ENCODE measurements at regions not wholly inside any gene's neighbourhood (a gene's known extent, or its start where the extent isn't known, plus 50 kb on each side); places are given as distances from the start of the nearest gene placed in this dataset.

DNA sequence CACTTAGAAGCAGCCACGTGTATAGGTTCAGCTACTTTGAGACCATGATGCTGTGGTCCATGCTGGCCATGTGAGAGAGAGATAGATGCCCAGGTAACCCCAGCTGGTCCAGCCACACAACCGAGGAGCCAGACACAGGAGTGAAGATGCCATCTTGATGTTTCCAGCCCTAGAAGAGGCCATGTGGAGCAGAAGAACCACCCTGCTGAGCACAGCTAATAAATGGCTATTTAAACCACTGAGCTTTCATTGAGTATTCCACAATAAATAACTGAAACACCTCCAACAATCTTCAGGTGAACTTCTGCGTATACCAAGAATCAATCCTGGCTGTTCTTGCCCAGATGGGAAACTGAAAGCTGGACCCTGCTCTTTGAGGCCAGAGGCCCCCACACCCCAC lies 84.0 kb upstream of the GSC start:
- Histone ChIP-seq H3K4me3 (ENCODE audit: low read depth in 1 of 2, low read length in 2 of 2) (no peak overlapping the region), H3K27me3 (ENCODE audit: low read depth, low read length) (no peaks in the 10 kb centered on the region), H3K36me3 (ENCODE audit: control insufficient read depth in 1 of 2, insufficient read depth in 2 of 2, low read length in 2 of 2) (no peaks in the 10 kb centered on the region), H3K9me3 (ENCODE audit: control insufficient read depth in 1 of 2, low read length in 2 of 2) (peaks cover 7 to 9% of the 10 kb centered on the region in 2 donors), H3K4me1 (ENCODE audit: control insufficient read depth in 1 of 2, insufficient read depth in 2 of 2, low read length in 2 of 2) (no peaks in the 10 kb centered on the region), H3K27ac (ENCODE audit: low read length) (no peak overlapping the region)

DNA sequence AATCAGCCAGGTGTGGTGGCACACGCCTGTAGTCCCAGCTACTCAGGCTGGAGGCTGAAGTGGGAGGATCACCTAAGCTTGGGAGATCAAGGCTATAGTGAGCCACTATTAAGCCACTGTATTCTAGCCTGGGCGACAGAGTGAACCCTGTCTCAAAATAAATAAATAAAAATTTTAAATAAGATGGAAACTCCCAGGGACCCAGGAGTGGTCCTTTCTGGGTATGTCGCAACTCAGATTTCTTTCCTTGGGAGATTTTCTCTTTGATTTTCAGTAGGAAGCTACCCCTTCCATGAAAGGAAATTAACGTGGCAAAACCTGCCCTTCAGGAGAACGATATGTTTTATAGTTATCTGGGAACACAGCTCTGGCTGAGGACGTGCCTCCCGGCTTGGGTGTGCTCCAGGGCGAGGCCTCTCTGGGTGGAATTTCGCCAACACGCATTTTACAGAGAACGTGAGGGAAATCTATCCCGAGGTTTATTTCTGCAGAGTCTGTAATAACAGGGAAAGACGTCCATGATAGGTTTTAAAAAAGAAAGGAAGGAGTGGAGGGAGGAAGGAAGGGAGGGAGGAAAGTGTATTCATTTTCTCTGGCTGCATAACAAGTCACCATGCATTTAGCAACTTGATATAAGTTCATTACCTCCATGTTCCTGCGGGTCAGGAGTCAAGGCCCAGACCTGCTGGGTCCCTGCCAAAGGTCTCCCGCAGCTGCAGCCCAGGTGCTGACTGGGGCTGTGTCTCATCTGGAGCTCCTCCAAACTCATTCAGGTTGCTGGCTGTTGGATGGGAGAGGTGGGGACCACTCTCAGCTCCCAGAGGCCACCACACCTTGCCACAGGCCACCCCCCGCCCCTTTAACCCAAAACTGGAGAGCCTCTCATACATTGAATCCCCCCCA lies 80.6 kb upstream of the GSC start:
- Histone ChIP-seq H3K27ac (ENCODE audit: low read length) (no peak overlapping the region), H3K4me1 (ENCODE audit: control insufficient read depth in 1 of 2, insufficient read depth in 2 of 2, low read length in 2 of 2) (no peaks in the 10 kb centered on the region), H3K9me3 (ENCODE audit: control insufficient read depth in 1 of 2, low read length in 2 of 2) (peaks cover 7 to 9% of the 10 kb centered on the region in 2 donors), H3K27me3 (ENCODE audit: low read depth, low read length) (no peaks in the 10 kb centered on the region), H3K36me3 (ENCODE audit: control insufficient read depth in 1 of 2, insufficient read depth in 2 of 2, low read length in 2 of 2) (no peaks in the 10 kb centered on the region), H3K4me3 (ENCODE audit: low read depth in 1 of 2, low read length in 2 of 2) (no peak overlapping the region)

DNA sequence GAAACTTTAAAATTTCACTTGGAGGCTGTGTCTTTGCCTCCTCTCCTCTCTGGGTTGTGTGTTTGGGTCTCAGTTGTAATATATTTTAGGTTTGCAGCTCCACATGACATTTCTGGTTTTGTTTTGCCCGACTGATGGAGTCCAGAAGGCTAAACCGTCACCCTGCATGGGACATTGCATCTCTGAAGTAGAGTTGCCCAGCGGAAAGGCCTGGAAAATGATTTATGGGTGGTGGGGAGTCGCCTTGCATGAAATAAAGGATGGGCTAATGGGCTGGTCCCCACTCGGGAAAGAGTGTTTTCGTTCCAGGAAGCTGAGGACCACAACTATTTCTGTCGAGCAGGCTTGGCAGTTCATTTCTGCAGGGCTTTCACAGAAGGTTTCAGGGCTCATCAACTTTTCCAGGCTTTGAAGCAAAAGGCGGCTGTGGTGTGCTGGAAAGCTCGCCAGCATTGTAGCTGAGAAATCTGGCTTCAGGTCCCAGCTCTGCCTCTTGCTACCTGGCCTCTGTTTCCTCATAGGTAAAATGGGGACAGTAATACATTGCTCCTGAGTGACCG lies 74.8 kb upstream of the GSC start:
- Histone ChIP-seq H3K27me3 (ENCODE audit: low read depth, low read length) (no peaks in the 10 kb centered on the region), H3K36me3 (ENCODE audit: control insufficient read depth in 1 of 2, insufficient read depth in 2 of 2, low read length in 2 of 2) (no peaks in the 10 kb centered on the region), H3K4me3 (ENCODE audit: low read depth in 1 of 2, low read length in 2 of 2) (no peak overlapping the region), H3K27ac (ENCODE audit: low read length) (no peak overlapping the region), H3K4me1 (ENCODE audit: control insufficient read depth in 1 of 2, insufficient read depth in 2 of 2, low read length in 2 of 2) (no peaks in the 10 kb centered on the region), H3K9me3 (ENCODE audit: control insufficient read depth in 1 of 2, low read length in 2 of 2) (no peaks in the 10 kb centered on the region)

DNA sequence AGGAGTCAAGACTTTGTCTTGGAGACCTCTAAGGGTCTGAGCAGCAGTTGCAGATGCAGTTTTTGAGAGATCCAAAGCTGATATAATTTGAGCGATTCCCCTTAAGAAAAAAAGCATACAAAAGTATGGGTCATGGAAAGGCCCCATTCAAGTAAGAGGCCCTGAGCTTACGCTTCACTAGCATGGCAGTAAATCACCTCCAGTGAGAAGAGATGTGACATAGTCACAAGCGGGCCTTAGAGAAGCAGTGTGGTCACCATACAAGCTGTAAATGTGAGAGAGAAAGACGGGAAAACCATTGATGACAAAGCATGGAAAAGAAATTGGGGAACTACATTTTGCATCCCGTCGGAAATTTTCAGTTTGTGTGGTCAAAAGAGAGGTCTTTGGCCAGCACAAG lies 70.6 kb upstream of the GSC start:
- Histone ChIP-seq H3K4me1 (ENCODE audit: control insufficient read depth in 1 of 2, insufficient read depth in 2 of 2, low read length in 2 of 2) (no peaks in the 10 kb centered on the region), H3K27ac (ENCODE audit: low read length) (no peak overlapping the region), H3K36me3 (ENCODE audit: control insufficient read depth in 1 of 2, insufficient read depth in 2 of 2, low read length in 2 of 2) (no peaks in the 10 kb centered on the region), H3K4me3 (ENCODE audit: low read depth in 1 of 2, low read length in 2 of 2) (no peak overlapping the region), H3K9me3 (ENCODE audit: control insufficient read depth in 1 of 2, low read length in 2 of 2) (no peaks in the 10 kb centered on the region), H3K27me3 (ENCODE audit: low read depth, low read length) (no peaks in the 10 kb centered on the region)

- H3K36me3 ChIP-seq (ENCODE audit: control insufficient read depth in 1 of 2, insufficient read depth in 2 of 2, low read length in 2 of 2), result no peaks in the 10 kb centered on the region
- H3K9me3 ChIP-seq (ENCODE audit: control insufficient read depth in 1 of 2, low read length in 2 of 2), result peaks cover 0 to 6% of the 10 kb centered on the region in 2 donors
- no peaks in the 10 kb centered on the region for H3K27me3 ChIP-seq (ENCODE audit: low read depth, low read length)
- H3K4me3 ChIP-seq (ENCODE audit: low read depth in 1 of 2, low read length in 2 of 2), result no peak overlapping the region
- no peaks in the 10 kb centered on the region for H3K4me1 ChIP-seq (ENCODE audit: control insufficient read depth in 1 of 2, insufficient read depth in 2 of 2, low read length in 2 of 2)
- H3K27ac ChIP-seq (ENCODE audit: low read length), result no peak overlapping the region
Observed at GRCh38 chr14:94839348-94839747, 69.4 kb upstream of the GSC start.

DNA sequence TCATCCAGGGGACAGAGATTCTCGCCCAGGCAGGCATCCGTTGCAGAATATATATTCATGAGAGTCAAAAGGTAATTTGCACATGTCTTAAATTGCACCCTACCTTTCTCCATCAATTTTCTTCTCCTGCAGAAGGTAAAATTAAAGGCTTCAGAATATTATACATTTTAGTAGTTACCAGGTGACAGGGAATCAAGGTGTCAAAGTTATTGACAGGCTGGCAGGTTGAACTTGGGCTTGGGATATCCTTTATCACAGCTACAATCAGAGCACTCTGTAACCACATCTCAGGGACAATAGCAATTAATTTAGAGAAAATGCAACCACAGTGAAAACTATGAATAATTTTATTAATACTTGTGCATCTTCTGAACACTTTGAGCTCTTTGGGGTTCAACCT lies 66.9 kb upstream of the GSC start:
- no peak overlapping the region for H3K4me3 ChIP-seq (ENCODE audit: low read depth in 1 of 2, low read length in 2 of 2)
- no peaks in the 10 kb centered on the region for H3K36me3 ChIP-seq (ENCODE audit: control insufficient read depth in 1 of 2, insufficient read depth in 2 of 2, low read length in 2 of 2)
- H3K4me1 ChIP-seq (ENCODE audit: control insufficient read depth in 1 of 2, insufficient read depth in 2 of 2, low read length in 2 of 2), result no peaks in the 10 kb centered on the region
- H3K9me3 ChIP-seq (ENCODE audit: control insufficient read depth in 1 of 2, low read length in 2 of 2), result peaks cover 0 to 6% of the 10 kb centered on the region in 2 donors
- no peak overlapping the region for H3K27ac ChIP-seq (ENCODE audit: low read length)
- no peaks in the 10 kb centered on the region for H3K27me3 ChIP-seq (ENCODE audit: low read depth, low read length)

GRCh38 chr14:94833633-94834032 lies 63.7 kb upstream of the GSC start:
- no peak overlapping the region for H3K4me3 ChIP-seq (ENCODE audit: low read depth in 1 of 2, low read length in 2 of 2)
- no peak overlapping the region for H3K27ac ChIP-seq (ENCODE audit: low read length)
- H3K9me3 ChIP-seq (ENCODE audit: control insufficient read depth in 1 of 2, low read length in 2 of 2), result peaks cover 0 to 6% of the 10 kb centered on the region in 2 donors
- H3K4me1 ChIP-seq (ENCODE audit: control insufficient read depth in 1 of 2, insufficient read depth in 2 of 2, low read length in 2 of 2), result no peaks in the 10 kb centered on the region
- no peaks in the 10 kb centered on the region for H3K27me3 ChIP-seq (ENCODE audit: low read depth, low read length)
- H3K36me3 ChIP-seq (ENCODE audit: control insufficient read depth in 1 of 2, insufficient read depth in 2 of 2, low read length in 2 of 2), result no peaks in the 10 kb centered on the region

GRCh38 chr14:94831085-94831484 lies 61.2 kb upstream of the GSC start:
- H3K27me3 ChIP-seq (ENCODE audit: low read depth, low read length), result no peaks in the 10 kb centered on the region
- peaks cover 0 to 12% of the 10 kb centered on the region in 2 donors for H3K4me1 ChIP-seq (ENCODE audit: control insufficient read depth in 1 of 2, insufficient read depth in 2 of 2, low read length in 2 of 2)
- no peak overlapping the region for H3K4me3 ChIP-seq (ENCODE audit: low read depth in 1 of 2, low read length in 2 of 2)
- H3K27ac ChIP-seq (ENCODE audit: low read length), result no peak overlapping the region
- H3K36me3 ChIP-seq (ENCODE audit: control insufficient read depth in 1 of 2, insufficient read depth in 2 of 2, low read length in 2 of 2), result no peaks in the 10 kb centered on the region
- H3K9me3 ChIP-seq (ENCODE audit: control insufficient read depth in 1 of 2, low read length in 2 of 2), result peaks cover 0 to 6% of the 10 kb centered on the region in 2 donors

DNA sequence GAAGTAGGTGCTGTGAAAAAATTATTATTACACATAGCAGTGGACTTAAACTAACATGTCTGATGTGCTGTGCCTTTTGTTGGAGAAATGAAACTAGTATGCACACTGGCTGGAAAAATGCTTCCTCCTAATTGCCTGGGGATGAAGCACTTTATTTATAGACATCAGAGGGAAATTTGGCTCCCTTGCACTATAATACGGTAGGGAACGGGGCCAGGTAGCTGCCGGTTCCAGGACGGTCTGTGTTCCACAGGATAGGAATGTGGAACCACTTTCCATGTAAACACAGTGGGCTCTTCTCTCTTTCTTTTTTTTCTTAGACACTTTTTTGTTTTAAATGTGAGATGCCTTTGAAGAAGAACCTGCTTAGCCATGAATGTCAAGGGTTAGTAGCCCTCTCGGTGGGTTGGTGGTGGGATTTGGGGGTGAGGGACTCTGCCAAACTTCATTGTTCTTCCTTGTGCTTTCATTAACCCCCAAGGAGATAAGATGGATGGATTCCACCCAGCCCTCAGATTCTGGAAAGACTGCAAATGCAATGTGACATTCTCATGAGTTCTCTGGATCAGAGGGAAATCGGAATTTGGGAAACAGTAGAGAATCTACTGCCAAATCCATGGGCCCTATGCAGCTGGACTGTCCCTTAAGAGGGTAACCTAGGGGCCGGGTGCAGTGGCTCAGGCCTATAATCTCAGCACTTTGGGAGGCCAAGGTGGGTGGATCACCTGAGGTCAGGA lies 58.0 kb upstream of the GSC start:
- Histone ChIP-seq H3K4me3 (ENCODE audit: low read depth in 1 of 2, low read length in 2 of 2) (no peak overlapping the region), H3K27ac (ENCODE audit: low read length) (no peak overlapping the region), H3K4me1 (ENCODE audit: control insufficient read depth in 1 of 2, insufficient read depth in 2 of 2, low read length in 2 of 2) (peaks cover 0 to 12% of the 10 kb centered on the region in 2 donors), H3K9me3 (ENCODE audit: control insufficient read depth in 1 of 2, low read length in 2 of 2) (no peaks in the 10 kb centered on the region), H3K27me3 (ENCODE audit: low read depth, low read length) (no peaks in the 10 kb centered on the region), H3K36me3 (ENCODE audit: control insufficient read depth in 1 of 2, insufficient read depth in 2 of 2, low read length in 2 of 2) (no peaks in the 10 kb centered on the region)

DNA sequence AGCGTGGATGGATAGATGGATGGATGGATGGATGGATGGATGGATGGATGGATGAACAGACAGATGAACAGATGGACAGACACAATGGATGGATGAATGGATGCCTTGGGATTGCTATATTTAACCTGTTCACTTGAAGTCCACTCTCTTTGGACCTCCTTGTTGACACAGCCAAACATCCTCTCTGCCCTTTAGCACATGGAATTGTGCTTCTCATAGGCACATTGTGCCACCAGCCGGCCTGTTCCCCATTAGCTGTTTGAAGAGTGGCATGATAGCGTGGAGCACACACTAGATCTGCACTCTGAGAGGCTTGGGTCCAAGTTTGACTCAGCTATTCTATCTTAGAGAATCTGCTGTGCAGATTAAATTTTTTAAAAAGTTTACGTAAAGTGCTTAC lies 56.9 kb upstream of the GSC start:
- H3K36me3 ChIP-seq (ENCODE audit: control insufficient read depth in 1 of 2, insufficient read depth in 2 of 2, low read length in 2 of 2), result no peaks in the 10 kb centered on the region
- H3K27me3 ChIP-seq (ENCODE audit: low read depth, low read length), result no peaks in the 10 kb centered on the region
- peaks cover 0 to 12% of the 10 kb centered on the region in 2 donors for H3K4me1 ChIP-seq (ENCODE audit: control insufficient read depth in 1 of 2, insufficient read depth in 2 of 2, low read length in 2 of 2)
- no peaks in the 10 kb centered on the region for H3K9me3 ChIP-seq (ENCODE audit: control insufficient read depth in 1 of 2, low read length in 2 of 2)
- H3K4me3 ChIP-seq (ENCODE audit: low read depth in 1 of 2, low read length in 2 of 2), result no peak overlapping the region
- no peak overlapping the region for H3K27ac ChIP-seq (ENCODE audit: low read length)

GRCh38 chr14:94823556-94824341 lies 53.8 kb upstream of the GSC start:
- Histone ChIP-seq H3K9me3 (ENCODE audit: control insufficient read depth in 1 of 2, low read length in 2 of 2) (no peaks in the 10 kb centered on the region), H3K27ac (ENCODE audit: low read length) (no peak overlapping the region), H3K27me3 (ENCODE audit: low read depth, low read length) (no peaks in the 10 kb centered on the region), H3K4me1 (ENCODE audit: control insufficient read depth in 1 of 2, insufficient read depth in 2 of 2, low read length in 2 of 2) (peaks cover 0 to 12% of the 10 kb centered on the region in 2 donors), H3K36me3 (ENCODE audit: control insufficient read depth in 1 of 2, insufficient read depth in 2 of 2, low read length in 2 of 2) (no peaks in the 10 kb centered on the region), H3K4me3 (ENCODE audit: low read depth in 1 of 2, low read length in 2 of 2) (no peak overlapping the region)
